ENCODE measurements at regions not wholly inside any gene's neighbourhood (a gene's known extent, or its start where the extent isn't known, plus 50 kb on each side); places are given as distances from the start of the nearest gene placed in this dataset.

- no peaks in the 10 kb centered on the region for H3K4me1 ChIP-seq
- intact Hi-C loops (cut with DNase I) = no loop called here
- no peak overlapping the region for H3K9ac ChIP-seq (ENCODE audit: low read depth in 2 of 2, low read length in 2 of 2)
- no peaks in the 10 kb centered on the region for H3K27me3 ChIP-seq
- no peaks in the 10 kb centered on the region for H3K9me3 ChIP-seq
- no peaks in the 10 kb centered on the region for H3K36me3 ChIP-seq
- no peak for DNase-seq
- TF ChIP-seq CTCF (IDR thresholded peaks at IDR 0.05) = no peak
- no peak overlapping the region for H3K27ac ChIP-seq
- no peak overlapping the region for H3K4me3 ChIP-seq
Observed at GRCh38 chr3:11699083-11699427, 55.3 kb upstream of the VGLL4 start.

GRCh38 chr3:11698326-11699082 is 54.8 kb upstream of the VGLL4 start:
- H3K9ac ChIP-seq (ENCODE audit: low read depth in 2 of 2, low read length in 2 of 2) = no peak overlapping the region
- intact Hi-C loops (cut with DNase I) = no loop called here
- no peaks in the 10 kb centered on the region for H3K36me3 ChIP-seq
- H3K4me1 ChIP-seq = no peaks in the 10 kb centered on the region
- no peaks in the 10 kb centered on the region for H3K9me3 ChIP-seq
- DNase-seq = no peak
- no peaks in the 10 kb centered on the region for H3K27me3 ChIP-seq
- no peak overlapping the region for H3K4me3 ChIP-seq
- TF ChIP-seq CTCF (IDR thresholded peaks at IDR 0.05) = no peak
- H3K27ac ChIP-seq = no peak overlapping the region

GRCh38 chr3:11697701-11698100 is 54.0 kb upstream of the VGLL4 start:
- H3K4me1 ChIP-seq = no peaks in the 10 kb centered on the region
- intact Hi-C loops (cut with DNase I) = no loop called here
- H3K27ac ChIP-seq = no peak overlapping the region
- no peaks in the 10 kb centered on the region for H3K9me3 ChIP-seq
- no peaks in the 10 kb centered on the region for H3K36me3 ChIP-seq
- DNase-seq = no peak
- H3K9ac ChIP-seq (ENCODE audit: low read depth in 2 of 2, low read length in 2 of 2) = no peak overlapping the region
- H3K27me3 ChIP-seq = no peaks in the 10 kb centered on the region
- H3K4me3 ChIP-seq = no peak overlapping the region
- TF ChIP-seq CTCF (IDR thresholded peaks at IDR 0.05) = no peak

- no peaks in the 10 kb centered on the region for H3K9me3 ChIP-seq
- no peak for TF ChIP-seq CTCF (IDR thresholded peaks at IDR 0.05)
- H3K27ac ChIP-seq = no peak overlapping the region
- DNase-seq = no peak
- no peaks in the 10 kb centered on the region for H3K4me1 ChIP-seq
- intact Hi-C loops (cut with DNase I) = no loop called here
- no peak overlapping the region for H3K4me3 ChIP-seq
- H3K36me3 ChIP-seq = no peaks in the 10 kb centered on the region
- no peaks in the 10 kb centered on the region for H3K27me3 ChIP-seq
- H3K9ac ChIP-seq (ENCODE audit: low read depth in 2 of 2, low read length in 2 of 2) = no peak overlapping the region
Observed at GRCh38 chr3:11696054-11696453, 52.3 kb upstream of the VGLL4 start.
